ENCODE measurements at regions not wholly inside any gene's neighbourhood (a gene's known extent, or its start where the extent isn't known, plus 50 kb on each side); places are given as distances from the start of the nearest gene placed in this dataset.

DNA sequence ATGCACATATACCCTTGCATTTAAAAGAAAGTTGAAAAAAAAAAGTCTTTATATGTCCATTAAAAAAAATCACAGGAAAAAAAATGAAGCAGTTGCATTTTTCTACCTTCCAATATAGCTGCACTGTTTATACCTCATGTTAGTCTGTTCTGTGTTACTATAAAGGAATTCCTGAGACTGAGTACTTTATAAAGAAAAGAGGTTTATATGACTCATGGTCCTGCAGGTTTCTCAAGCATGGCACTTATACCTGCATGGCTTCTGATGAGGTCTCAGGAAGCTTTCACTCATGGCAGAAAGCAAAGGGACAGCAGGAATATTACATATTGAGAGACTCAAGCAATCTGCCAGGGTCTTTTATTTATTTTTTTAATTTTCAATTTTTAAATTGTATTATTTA, 277.2 kb upstream of the BCHE start:
- Mint-ChIP-seq H3K36me3 (ENCODE audit: low read depth) (no peaks in the 10 kb centered on the region), H3K27me3 (ENCODE audit: insufficient read depth) (no peaks in the 10 kb centered on the region), H3K4me3 (no peak overlapping the region), H3K27ac (no peak overlapping the region), H3K9me3 (peaks cover 28% of the 10 kb centered on the region), H3K4me1 (ENCODE audit: low read depth) (no peaks in the 10 kb centered on the region)
- no peak for DNase-seq
- TF ChIP-seq, protein P1, sequence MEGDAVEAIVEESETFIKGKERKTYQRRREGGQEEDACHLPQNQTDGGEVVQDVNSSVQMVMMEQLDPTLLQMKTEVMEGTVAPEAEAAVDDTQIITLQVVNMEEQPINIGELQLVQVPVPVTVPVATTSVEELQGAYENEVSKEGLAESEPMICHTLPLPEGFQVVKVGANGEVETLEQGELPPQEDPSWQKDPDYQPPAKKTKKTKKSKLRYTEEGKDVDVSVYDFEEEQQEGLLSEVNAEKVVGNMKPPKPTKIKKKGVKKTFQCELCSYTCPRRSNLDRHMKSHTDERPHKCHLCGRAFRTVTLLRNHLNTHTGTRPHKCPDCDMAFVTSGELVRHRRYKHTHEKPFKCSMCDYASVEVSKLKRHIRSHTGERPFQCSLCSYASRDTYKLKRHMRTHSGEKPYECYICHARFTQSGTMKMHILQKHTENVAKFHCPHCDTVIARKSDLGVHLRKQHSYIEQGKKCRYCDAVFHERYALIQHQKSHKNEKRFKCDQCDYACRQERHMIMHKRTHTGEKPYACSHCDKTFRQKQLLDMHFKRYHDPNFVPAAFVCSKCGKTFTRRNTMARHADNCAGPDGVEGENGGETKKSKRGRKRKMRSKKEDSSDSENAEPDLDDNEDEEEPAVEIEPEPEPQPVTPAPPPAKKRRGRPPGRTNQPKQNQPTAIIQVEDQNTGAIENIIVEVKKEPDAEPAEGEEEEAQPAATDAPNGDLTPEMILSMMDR (IDR thresholded peaks at IDR 0.05) = no peak

DNA sequence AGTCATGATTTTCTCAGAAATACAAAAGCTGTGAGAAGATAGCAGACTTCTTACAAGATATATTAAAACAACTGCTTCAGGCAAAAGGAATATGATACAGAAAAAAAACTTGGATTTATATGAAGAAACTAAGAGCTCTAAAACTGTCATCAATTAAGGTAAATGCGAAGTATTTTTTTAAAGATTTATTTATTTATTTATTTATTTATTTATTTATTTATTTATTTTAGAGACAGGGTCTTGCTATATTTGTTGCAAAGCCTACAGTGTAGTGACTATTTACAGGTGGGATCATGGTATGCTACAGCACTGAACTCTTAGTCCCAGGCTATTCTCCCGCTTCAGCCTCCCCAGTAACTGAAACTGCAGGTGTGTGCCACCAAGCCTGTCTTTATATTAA, 274.3 kb upstream of the BCHE start:
- Mint-ChIP-seq H3K9me3 (peaks cover 21% of the 10 kb centered on the region), H3K27me3 (ENCODE audit: insufficient read depth) (no peaks in the 10 kb centered on the region), H3K36me3 (ENCODE audit: low read depth) (no peaks in the 10 kb centered on the region), H3K4me1 (ENCODE audit: low read depth) (no peaks in the 10 kb centered on the region), H3K4me3 (no peak overlapping the region), H3K27ac (no peak overlapping the region)
- TF ChIP-seq, protein P1 (IDR thresholded peaks at IDR 0.05) = no peak
- DNase-seq = no peak

DNA sequence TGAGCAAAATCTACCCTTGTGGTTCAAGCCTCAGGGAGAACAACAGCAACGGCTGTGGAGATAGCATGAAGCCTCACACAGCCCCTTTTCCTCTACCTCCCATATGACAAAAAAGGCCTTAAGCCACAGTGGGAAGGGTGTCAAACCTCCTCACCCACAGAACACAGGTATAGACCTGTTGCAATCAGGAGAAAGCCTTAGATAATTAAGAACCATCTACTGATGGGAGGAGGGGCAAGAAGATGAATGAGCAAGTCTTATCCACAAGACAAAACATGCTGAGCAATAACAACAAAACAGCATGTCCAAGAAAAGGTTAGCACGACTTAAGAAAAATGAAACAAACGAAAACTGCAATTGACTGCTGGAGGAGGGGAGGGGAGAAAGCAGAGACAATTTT, 272.9 kb upstream of the BCHE start:
- H3K36me3 Mint-ChIP-seq (ENCODE audit: low read depth) = no peaks in the 10 kb centered on the region
- H3K27ac Mint-ChIP-seq = no peak overlapping the region
- TF ChIP-seq, protein P1 (IDR thresholded peaks at IDR 0.05) = no peak

DNA sequence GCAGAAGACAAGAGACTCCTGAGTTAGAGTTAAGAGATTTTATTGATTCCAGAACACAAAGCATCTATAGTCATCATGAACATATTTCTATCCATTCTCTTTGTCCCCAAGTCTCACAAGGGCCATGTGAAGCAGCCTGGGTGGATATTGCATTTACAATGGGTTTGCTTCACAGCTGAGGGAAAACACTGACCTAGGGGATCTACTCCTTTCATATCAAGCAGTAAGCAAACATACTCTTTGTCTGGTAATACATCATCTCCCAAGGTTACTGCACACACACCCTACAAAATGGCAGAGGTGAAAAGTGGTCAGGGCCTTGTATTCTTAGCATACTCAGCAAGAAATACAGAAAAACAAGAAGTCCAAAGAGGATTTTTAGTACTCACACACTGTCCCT, 267.7 kb upstream of the BCHE start:
- peaks cover 10% of the 10 kb centered on the region for H3K9me3 Mint-ChIP-seq
- DNase-seq = no peak

More for the DNA sequence above, 272.9 kb upstream of the BCHE start:
- H3K4me3 Mint-ChIP-seq = no peak overlapping the region
- H3K4me1 Mint-ChIP-seq (ENCODE audit: low read depth) = no peaks in the 10 kb centered on the region
- no peak for DNase-seq
- H3K27me3 Mint-ChIP-seq (ENCODE audit: insufficient read depth) = no peaks in the 10 kb centered on the region
- H3K9me3 Mint-ChIP-seq = peaks cover 27% of the 10 kb centered on the region

DNA sequence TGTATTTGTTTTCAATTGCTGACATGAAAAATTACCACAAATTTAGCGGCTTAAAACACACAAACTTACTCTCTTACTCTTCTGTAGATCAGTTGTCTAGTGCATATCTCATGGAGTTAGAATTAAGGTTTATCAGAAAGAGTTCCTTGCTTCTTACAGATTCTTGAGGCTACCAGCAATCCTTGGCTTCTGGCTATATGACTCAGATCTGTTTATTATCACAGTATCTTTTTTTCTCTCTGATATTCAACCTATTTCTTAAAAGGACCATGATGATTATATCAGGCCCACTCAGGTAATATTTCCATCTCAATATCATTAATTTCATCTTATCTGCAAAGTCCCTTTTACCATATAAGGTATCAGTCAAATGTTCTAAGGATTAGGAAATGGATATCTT, 263.5 kb upstream of the BCHE start:
- no peaks in the 10 kb centered on the region for H3K27me3 Mint-ChIP-seq (ENCODE audit: insufficient read depth)
- no peaks in the 10 kb centered on the region for H3K4me1 Mint-ChIP-seq (ENCODE audit: low read depth)
- H3K4me3 Mint-ChIP-seq = no peak overlapping the region
- no peaks in the 10 kb centered on the region for H3K36me3 Mint-ChIP-seq (ENCODE audit: low read depth)
- peaks cover 6% of the 10 kb centered on the region for H3K9me3 Mint-ChIP-seq
- no peak overlapping the region for H3K27ac Mint-ChIP-seq
- no peak for DNase-seq
- TF ChIP-seq, protein P1 (IDR thresholded peaks at IDR 0.05) = no peak

More for the DNA sequence above, 267.7 kb upstream of the BCHE start:
- Mint-ChIP-seq H3K27me3 (ENCODE audit: insufficient read depth) (no peaks in the 10 kb centered on the region), H3K27ac (no peak overlapping the region), H3K4me3 (no peak overlapping the region), H3K4me1 (ENCODE audit: low read depth) (no peaks in the 10 kb centered on the region), H3K36me3 (ENCODE audit: low read depth) (no peaks in the 10 kb centered on the region)
- TF ChIP-seq, protein P1 (IDR thresholded peaks at IDR 0.05) = no peak

DNA sequence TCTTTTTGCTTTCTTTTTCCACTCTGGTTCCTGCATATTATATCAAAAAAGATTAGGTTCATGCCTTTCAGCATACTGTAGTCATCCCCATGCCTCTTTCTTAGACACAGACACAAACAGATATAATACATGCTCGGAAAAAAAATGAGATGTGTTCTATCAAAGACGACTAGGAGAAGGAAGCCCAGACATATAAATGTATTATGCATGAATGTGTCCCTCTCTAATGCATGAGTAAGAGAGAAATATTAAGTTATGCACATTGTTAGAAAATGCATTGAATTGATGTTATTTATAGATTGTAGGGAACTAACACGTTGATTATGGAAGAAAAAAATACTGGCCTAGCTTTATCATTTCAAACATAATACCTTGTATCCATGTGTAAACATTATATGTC, 252.4 kb upstream of the BCHE start:
- Mint-ChIP-seq H3K9me3 (peaks cover 44% of the 10 kb centered on the region), H3K36me3 (ENCODE audit: low read depth) (no peaks in the 10 kb centered on the region), H3K4me3 (no peak overlapping the region), H3K27me3 (ENCODE audit: insufficient read depth) (no peaks in the 10 kb centered on the region), H3K27ac (no peak overlapping the region), H3K4me1 (ENCODE audit: low read depth) (no peaks in the 10 kb centered on the region)
- DNase-seq = no peak
- TF ChIP-seq, protein P1 (IDR thresholded peaks at IDR 0.05) = no peak

Measured in HFFc6 (cell line).